ENCODE measurements at regions not wholly inside any gene's neighbourhood (a gene's known extent, or its start where the extent isn't known, plus 50 kb on each side); places are given as distances from the start of the nearest gene placed in this dataset.

DNA sequence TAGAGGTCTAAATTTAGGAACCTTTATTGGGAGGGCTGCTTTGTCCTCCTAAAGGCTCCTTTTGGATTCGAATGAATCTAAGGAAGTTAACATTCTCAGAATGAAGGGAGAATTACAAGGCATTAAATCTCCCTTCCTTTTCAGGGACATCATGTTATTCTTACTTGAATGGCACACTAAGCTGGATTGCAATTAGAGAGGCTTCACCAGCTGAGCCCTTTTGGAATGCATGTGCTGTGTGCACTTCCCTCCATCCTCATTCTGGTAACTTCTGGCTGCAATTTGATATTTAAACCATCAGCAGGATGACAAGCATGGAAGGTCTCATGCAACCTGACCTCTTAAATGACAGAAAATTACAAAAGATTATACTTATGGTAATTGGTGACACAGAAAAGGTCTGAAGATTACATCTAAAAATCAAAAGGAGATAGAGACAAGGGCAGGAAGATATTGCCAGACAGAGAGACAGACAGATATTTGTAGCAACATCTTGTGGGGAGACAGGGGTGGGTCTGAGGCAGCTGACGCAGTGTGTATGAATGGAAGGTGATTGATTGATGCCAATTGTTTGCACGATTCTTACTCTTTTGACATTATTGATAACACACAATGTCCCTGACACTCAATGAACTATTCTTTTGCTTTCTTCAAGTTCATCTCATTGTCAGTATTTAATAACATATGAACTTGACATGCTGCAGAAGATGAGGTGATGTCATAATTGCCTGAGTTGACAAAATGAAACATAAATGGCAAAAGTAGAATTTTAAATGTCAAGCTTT, 570.8 kb upstream of the GYPC start:
- TF ChIP-seq, protein P1, sequence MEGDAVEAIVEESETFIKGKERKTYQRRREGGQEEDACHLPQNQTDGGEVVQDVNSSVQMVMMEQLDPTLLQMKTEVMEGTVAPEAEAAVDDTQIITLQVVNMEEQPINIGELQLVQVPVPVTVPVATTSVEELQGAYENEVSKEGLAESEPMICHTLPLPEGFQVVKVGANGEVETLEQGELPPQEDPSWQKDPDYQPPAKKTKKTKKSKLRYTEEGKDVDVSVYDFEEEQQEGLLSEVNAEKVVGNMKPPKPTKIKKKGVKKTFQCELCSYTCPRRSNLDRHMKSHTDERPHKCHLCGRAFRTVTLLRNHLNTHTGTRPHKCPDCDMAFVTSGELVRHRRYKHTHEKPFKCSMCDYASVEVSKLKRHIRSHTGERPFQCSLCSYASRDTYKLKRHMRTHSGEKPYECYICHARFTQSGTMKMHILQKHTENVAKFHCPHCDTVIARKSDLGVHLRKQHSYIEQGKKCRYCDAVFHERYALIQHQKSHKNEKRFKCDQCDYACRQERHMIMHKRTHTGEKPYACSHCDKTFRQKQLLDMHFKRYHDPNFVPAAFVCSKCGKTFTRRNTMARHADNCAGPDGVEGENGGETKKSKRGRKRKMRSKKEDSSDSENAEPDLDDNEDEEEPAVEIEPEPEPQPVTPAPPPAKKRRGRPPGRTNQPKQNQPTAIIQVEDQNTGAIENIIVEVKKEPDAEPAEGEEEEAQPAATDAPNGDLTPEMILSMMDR (IDR thresholded peaks at IDR 0.05 in 8 of 11, conservative IDR thresholded peaks at IDR 0.05 in 3 of 11) = no peak
- no peak for TF ChIP-seq POLR2A (IDR thresholded peaks at IDR 0.05)

Data from spleen (tissue), 7 donors.